GM12878 (cell line): ENCODE measurements at regions not wholly inside any gene's neighbourhood (a gene's known extent, or its start where the extent isn't known, plus 50 kb on each side); places are given as distances from the start of the nearest gene placed in this dataset.

Experiments used
- ATAC-seq: fragments of 200-7000 bp; cut with Tn5 transposase; 3 replicates; pipeline ENCODE4 v1.9.1; 2020; ENCODE audit warnings: mild to moderate bottlenecking, moderate library complexity
- BruUV-seq: library from RNA; stranded (reverse); fragments of 400-500 nt; replicated peaks from 2 replicates; lab custom pipeline; 2021; lab: Mats Ljungman, UMichigan
- CTCF ChIA-PET: fragments of 300-600 bp; sonication (Branson Sonifier 250); formaldehyde crosslinking; extraction: SDS; loops from one replicate; lab custom pipeline; 2021; ENCODE audit warnings: inconsistent platforms; lab: Yijun Ruan, JAX
- POLR2A ChIA-PET: fragments of 350-600 bp; formaldehyde crosslinking; extraction: SDS; loops from one replicate; lab custom pipeline; 2021; ENCODE audit warnings: inconsistent platforms; lab: Charles Lee
- RAD21 ChIA-PET: fragments of 300-600 bp; sonication (Branson Sonifier 250); formaldehyde crosslinking; loops from one replicate; lab custom pipeline; 2023; ENCODE audit warnings: antibody characterized with exemption; ENCODE audit not compliant: unreplicated experiment; lab: Charles Lee
- SMC1A ChIA-PET: fragments of 300-600 bp; sonication (Branson Sonifier 250); formaldehyde crosslinking; loops from one replicate; lab custom pipeline; 2023; ENCODE audit not compliant: unreplicated experiment, uncharacterized antibody; lab: Charles Lee
- DNase-seq: peaks from one replicate; pipeline ENCODE4 v3.0.0-alpha.2; 2011; ENCODE audit warnings: low read depth, low spot score
- FAIRE-seq: peaks from 3 replicates; lab custom pipeline; 2011; peaks lifted over from hg19 to GRCh38; lab: Jason Lieb, UNC
- H2AFZ ChIP-seq: 2 replicates; pipeline ENCODE4 v1.6.0; 2011; ENCODE audit warnings: low read depth, low read length, control low read depth; ENCODE audit not compliant: control insufficient read depth
- H3K27ac ChIP-seq: 2 replicates; pipeline ENCODE4 v1.5.1; 2011; ENCODE audit warnings: control low read depth; ENCODE audit not compliant: control insufficient read depth, insufficient read depth
- H3K27me3 ChIP-seq, 2 experiments: replicated peaks in 1 of 2; 2 replicates each; pipeline versions ENCODE4 v1.6.0 to v1.6.1; 2011; ENCODE audit warnings: low read length in 1 of 2; ENCODE audit not compliant: control insufficient read depth in 2 of 2, insufficient read depth in 2 of 2
- H3K36me3 ChIP-seq, 2 experiments: 2 replicates each; pipeline ENCODE4 v1.5.1; 2011; ENCODE audit warnings: low read length in 1 of 2; ENCODE audit not compliant: control insufficient read depth in 2 of 2, insufficient read depth in 2 of 2
- H3K4me1 ChIP-seq: 2 replicates; pipeline ENCODE4 v1.6.1; 2011; ENCODE audit warnings: mild to moderate bottlenecking, low read length, moderate library complexity, mixed read lengths; ENCODE audit not compliant: control insufficient read depth, insufficient read depth
- H3K4me2 ChIP-seq: 2 replicates; pipeline ENCODE4 v1.6.0; 2011; ENCODE audit warnings: control low read depth; ENCODE audit not compliant: control insufficient read depth, insufficient read depth
- H3K4me3 ChIP-seq: fragments of 200-600 bp; sonication (generic); 2 replicates; pipeline ENCODE4 v1.5.1; 2016
- H3K79me2 ChIP-seq: 2 replicates; pipeline ENCODE4 v1.6.0; 2011; ENCODE audit warnings: low read length; ENCODE audit not compliant: control insufficient read depth, insufficient read depth
- H3K9ac ChIP-seq: 2 replicates; pipeline ENCODE4 v1.8.0; 2011; ENCODE audit warnings: low read length, control low read depth, mixed read lengths; ENCODE audit not compliant: control insufficient read depth, insufficient read depth
- H3K9me3 ChIP-seq: replicated peaks from 3 replicates; pipeline ENCODE4 v1.5.1; 2011; ENCODE audit warnings: mild to moderate bottlenecking, low read length; ENCODE audit not compliant: control insufficient read depth, insufficient read depth
- H4K20me1 ChIP-seq: 2 replicates; pipeline ENCODE4 v1.6.0; 2011; ENCODE audit not compliant: control insufficient read depth, insufficient read depth
- CBFB ChIP-seq: IDR thresholded peaks from 2 replicates; pipeline ENCODE4 v1.6.1; 2016; ENCODE audit warnings: antibody characterized with exemption, low read depth
- CHD4 ChIP-seq: fragments of 200-600 bp; sonication (generic); IDR thresholded peaks from 2 replicates; pipeline ENCODE4 v1.6.1; 2016; ENCODE audit warnings: mild to moderate bottlenecking
- EED ChIP-seq: sonication (generic); IDR thresholded peaks from 2 replicates; pipeline ENCODE4 v1.6.1; 2016; ENCODE audit warnings: antibody characterized with exemption, low read depth
- ELK1 ChIP-seq: IDR thresholded peaks from 2 replicates; pipeline ENCODE4 v1.6.1; 2012; ENCODE audit warnings: low read depth, low read length, improper control_type of control experiment
- KDM1A ChIP-seq: fragments of 200-600 bp; sonication (generic); IDR thresholded peaks from 2 replicates; pipeline ENCODE4 v1.6.1; 2016; ENCODE audit warnings: borderline replicate concordance
- POU2F2 ChIP-seq: IDR thresholded peaks from 3 replicates; pipeline ENCODE4 v1.6.1; 2011; ENCODE audit warnings: low read depth, mild to moderate bottlenecking, low read length, borderline replicate concordance
- PRDM15 ChIP-seq: fragments of 450-650 bp; formaldehyde crosslinking; IDR thresholded peaks from 2 replicates; pipeline ENCODE4 v1.4.0; 2020; ENCODE audit warnings: mild to moderate bottlenecking, moderate library complexity
- RB1 ChIP-seq: fragments of 450-650 bp; formaldehyde crosslinking; IDR thresholded peaks from 2 replicates; pipeline ENCODE4 v1.6.1; 2017; ENCODE audit warnings: mild to moderate bottlenecking, borderline replicate concordance
- RCOR1 ChIP-seq: conservative IDR thresholded peaks from 2 replicates; pipeline ENCODE4 v1.6.1; 2012; ENCODE audit warnings: low read depth, low read length, improper control_type of control experiment
- RELA ChIP-seq: fragments of 450-650 bp; IDR thresholded peaks from 2 replicates; pipeline ENCODE4 v1.8.0; 2014; ENCODE audit warnings: borderline replicate concordance; ENCODE audit not compliant: partially characterized antibody
- SKIL ChIP-seq: fragments of 450-650 bp; IDR thresholded peaks from 2 replicates; pipeline ENCODE4 v1.6.1; 2017; ENCODE audit warnings: mild to moderate bottlenecking, low read depth, inconsistent platforms; ENCODE audit not compliant: poor library complexity, severe bottlenecking
- SPI1 ChIP-seq: IDR thresholded peaks from 2 replicates; pipeline ENCODE4 v1.6.1; 2011; ENCODE audit warnings: low read depth, mild to moderate bottlenecking, low read length, moderate library complexity, borderline replicate concordance; ENCODE audit not compliant: insufficient read depth
- ZNF207 ChIP-seq: fragments of 450-650 bp; IDR thresholded peaks from 2 replicates; pipeline ENCODE4 v1.6.1; 2014; ENCODE audit warnings: antibody characterized with exemption, mild to moderate bottlenecking, borderline replicate concordance
- ZNF687 ChIP-seq: fragments of 450-650 bp; IDR thresholded peaks from 2 replicates; pipeline ENCODE4 v1.6.1; 2017; ENCODE audit warnings: mild to moderate bottlenecking, moderate library complexity
- WGBS: methylation state at CpG from one replicate; pipeline ENCODE4 v1.1.6; 2016; ENCODE audit warnings: low lambda C conversion rate; ENCODE audit not compliant: insufficient replicate concordance, insufficient coverage; ENCODE audit errors: missing lambda C conversion rate; 5-methylcytosine and 5-hydroxymethylcytosine counted together
- in situ Hi-C: fragments of 300-500 bp; cut with MboI; formaldehyde crosslinking; loops from 9 replicates; pipeline ENCODE4 v1.14.3; 2018; ENCODE audit warnings: mixed read lengths
- intact Hi-C: fragments of 100-400 bp; cut with micrococcal nuclease; formaldehyde crosslinking; loops from one replicate; pipeline ENCODE4 v1.14.2; 2022; ENCODE audit not compliant: unreplicated experiment

GRCh38 chr18:24862201-24862816 lies 401.9 kb downstream of the HRH4 start:
- ChIA-PET RAD21 (no interaction called here), SMC1A (no interaction called here), CTCF (no interaction called here), POLR2A (no interaction called here)
- DNase-seq, result no peak
- H3K27ac ChIP-seq, result no peak overlapping the region
- H3K36me3 ChIP-seq, result no peaks in the 10 kb centered on the region
- no peak for FAIRE-seq
- in situ Hi-C loops (no loop called here), intact Hi-C loops (no loop called here)
- no peak for ATAC-seq
- H3K4me3 ChIP-seq, result no peak overlapping the region
- no peak overlapping the region for H3K9ac ChIP-seq
- H3K4me2 ChIP-seq, result no peak overlapping the region
- no peaks in the 10 kb centered on the region for H4K20me1 ChIP-seq
- H3K9me3 ChIP-seq, result no peaks in the 10 kb centered on the region
- BruUV-seq, result no TSS peak
- H3K79me2 ChIP-seq, result no peaks in the 10 kb centered on the region
- H2AFZ ChIP-seq, result no peak overlapping the region
- 40% methylated on average over 18 of the region's 18 CpGs for WGBS
- no peaks in the 10 kb centered on the region for H3K4me1 ChIP-seq
- no peaks in the 10 kb centered on the region; a peak in 2 of 4 replicates for H3K27me3 ChIP-seq
- no peak for TF ChIP-seq ZNF687
- TF ChIP-seq SPI1, result no peak
- TF ChIP-seq CBFB, result no peak
- TF ChIP-seq PRDM15, result no peak
- TF ChIP-seq RELA, result no peak
- no peak for TF ChIP-seq RCOR1
- TF ChIP-seq SKIL, result no peak
- TF ChIP-seq CHD4, result no peak
- no peak for TF ChIP-seq RB1
- TF ChIP-seq EED, result no peak
- no peak for TF ChIP-seq ELK1
- no peak for TF ChIP-seq ZNF207
- no peak for TF ChIP-seq KDM1A
- TF ChIP-seq POU2F2, result no peak
